H1 (cell line): ENCODE measurements at regions not wholly inside any gene's neighbourhood (a gene's known extent, or its start where the extent isn't known, plus 50 kb on each side); places are given as distances from the start of the nearest gene placed in this dataset.

Experiments used
- CTCF ChIA-PET: fragments of 300-600 bp; sonication (Branson Sonifier 250); formaldehyde crosslinking; loops from one replicate; lab custom pipeline; 2021; ENCODE audit not compliant: partially characterized antibody; lab: Charles Lee
- POLR2A ChIA-PET: fragments of 300-600 bp; sonication (Branson Sonifier 250); formaldehyde crosslinking; loops from one replicate; lab custom pipeline; 2021; ENCODE audit warnings: inconsistent platforms; ENCODE audit not compliant: partially characterized antibody; lab: Charles Lee
- DNase-seq, 2 experiments: peaks; one replicate each; pipeline versions ENCODE4 v3.0.0 to v3.0.0-alpha.2; 2010 to 2022; ENCODE audit warnings: low spot score in 2 of 2, low read depth in 1 of 2, mixed read lengths in 1 of 2
- FAIRE-seq: peaks from 2 replicates; lab custom pipeline; 2011; peaks lifted over from hg19 to GRCh38; lab: Jason Lieb, UNC
- H2AFZ ChIP-seq: 2 replicates; pipeline ENCODE4 v1.8.1; 2012; ENCODE audit warnings: low read length, inconsistent platforms
- H2AK5ac ChIP-seq: 2 replicates; pipeline ENCODE4 v1.6.1; 2013; ENCODE audit warnings: low read depth, low read length
- H2BK120ac ChIP-seq: replicated peaks from 2 replicates; pipeline ENCODE3; 2013; ENCODE audit warnings: low read depth, low read length, inconsistent platforms
- H2BK12ac ChIP-seq: 2 replicates; pipeline ENCODE4 v1.6.1; 2013; ENCODE audit warnings: low read depth, low read length
- H2BK15ac ChIP-seq: 2 replicates; pipeline ENCODE4 v1.6.1; 2013; ENCODE audit warnings: low read length
- H2BK20ac ChIP-seq: 2 replicates; pipeline ENCODE4 v1.6.1; 2013; ENCODE audit warnings: low read length
- H2BK5ac ChIP-seq: 2 replicates; pipeline ENCODE4 v1.6.1; 2013; ENCODE audit warnings: low read depth, low read length
- H3K14ac ChIP-seq: 2 replicates; pipeline ENCODE4 v1.6.1; 2013; ENCODE audit warnings: inconsistent platforms; ENCODE audit not compliant: insufficient read length
- H3K18ac ChIP-seq: 2 replicates; pipeline ENCODE4 v1.6.1; 2013; ENCODE audit warnings: low read length; ENCODE audit errors: extremely low read depth
- H3K23ac ChIP-seq: 2 replicates; pipeline ENCODE4 v1.6.1; 2013; ENCODE audit warnings: inconsistent platforms; ENCODE audit not compliant: insufficient read length
- H3K23me2 ChIP-seq: 2 replicates; pipeline ENCODE4 v1.6.1; 2013; ENCODE audit warnings: low read depth, low read length
- H3K27ac ChIP-seq: 2 replicates; pipeline ENCODE4 v1.6.1; 2011; ENCODE audit warnings: low read depth, low read length, inconsistent platforms
- H3K27me3 ChIP-seq, 4 experiments: replicated peaks in 1 of 4; 1 replicate in 1 of 4; 2 replicates in 3 of 4; pipeline versions ENCODE4 v1.6.1 to v1.8.1; 2011 to 2013; ENCODE audit warnings: low read length in 3 of 4, mild to moderate bottlenecking in 3 of 4, inconsistent platforms in 2 of 4, mixed read lengths in 2 of 4, moderate library complexity in 1 of 4; ENCODE audit not compliant: control insufficient read depth in 3 of 4, insufficient read depth in 3 of 4; ENCODE audit errors: extremely low read depth in 1 of 4
- H3K36me3 ChIP-seq, 4 experiments: 2 replicates each; pipeline versions ENCODE4 v1.6.1 to v1.8.1; 2011 to 2013; ENCODE audit warnings: mild to moderate bottlenecking in 4 of 4, low read length in 3 of 4, moderate library complexity in 2 of 4, control low read depth in 1 of 4, inconsistent platforms in 1 of 4; ENCODE audit not compliant: insufficient read depth in 4 of 4, control insufficient read depth in 2 of 4
- H3K4ac ChIP-seq: replicated peaks from 2 replicates; pipeline ENCODE3; 2013; ENCODE audit warnings: low read length, low read depth, mixed read lengths, inconsistent platforms; ENCODE audit not compliant: insufficient read length
- H3K4me1 ChIP-seq, 4 experiments: replicated peaks in 1 of 4; 1 replicate in 1 of 4; 2 replicates in 3 of 4; pipeline versions ENCODE4 v1.6.1 to v1.8.1; 2011 to 2013; ENCODE audit warnings: low read length in 3 of 4, inconsistent platforms in 2 of 4, mixed read lengths in 1 of 4; ENCODE audit not compliant: insufficient read depth in 4 of 4, control insufficient read depth in 3 of 4
- H3K4me2 ChIP-seq, 2 experiments: 2 replicates each; pipeline versions ENCODE4 v1.6.1 to v1.8.1; 2011 to 2013; ENCODE audit warnings: low read depth in 2 of 2, low read length in 2 of 2, control low read depth in 1 of 2, inconsistent platforms in 1 of 2, mild to moderate bottlenecking in 1 of 2; ENCODE audit not compliant: insufficient read depth in 1 of 2
- H3K4me3 ChIP-seq, 4 experiments: fragments of 200-600, 300-600 bp in 1 of 4; sonication (generic), shearing (Covaris generic), sonication (Bioruptor Twin) in 1 of 4; 2 replicates each; pipeline versions ENCODE4 v1.5.1 to v1.8.1; 2011 to 2016; ENCODE audit warnings: low read length in 4 of 4, low read depth in 3 of 4, control low read depth in 2 of 4, inconsistent platforms in 2 of 4, mild to moderate bottlenecking in 2 of 4, mixed read lengths in 1 of 4, moderate library complexity in 1 of 4; ENCODE audit not compliant: insufficient read depth in 2 of 4; ENCODE audit errors: extremely low read depth in 1 of 4
- H3K56ac ChIP-seq: replicated peaks from 2 replicates; pipeline ENCODE3; 2013; ENCODE audit warnings: low read depth, mild to moderate bottlenecking, mixed read lengths, low read length, inconsistent platforms; ENCODE audit not compliant: insufficient read length
- H3K79me1 ChIP-seq: 2 replicates; pipeline ENCODE4 v1.6.1; 2013; ENCODE audit warnings: low read depth, low read length, control low read depth
- H3K79me2 ChIP-seq, 2 experiments: 2 replicates each; pipeline versions ENCODE4 v1.6.1 to v1.8.1; 2012 to 2013; ENCODE audit warnings: low read length in 2 of 2, mild to moderate bottlenecking in 2 of 2, inconsistent platforms in 1 of 2; ENCODE audit not compliant: insufficient read depth in 2 of 2, control insufficient read depth in 1 of 2
- H3K9ac ChIP-seq, 4 experiments: replicated peaks in 1 of 4; 1 replicate in 1 of 4; 2 replicates in 3 of 4; pipeline versions ENCODE4 v1.6.1 to v1.8.1; 2011 to 2013; ENCODE audit warnings: low read depth in 3 of 4, low read length in 3 of 4, control low read depth in 2 of 4, mild to moderate bottlenecking in 2 of 4, moderate library complexity in 2 of 4, inconsistent platforms in 1 of 4; ENCODE audit errors: extremely low read depth in 1 of 4
- H3K9me3 ChIP-seq, 2 experiments: 2 replicates each; pipeline versions ENCODE4 v1.6.1 to v1.8.1; 2012 to 2013; ENCODE audit warnings: mild to moderate bottlenecking in 2 of 2, moderate library complexity in 2 of 2, control low read depth in 1 of 2, inconsistent platforms in 1 of 2, low read depth in 1 of 2, low read length in 1 of 2, mixed read lengths in 1 of 2; ENCODE audit not compliant: insufficient read depth in 2 of 2
- H4K20me1 ChIP-seq, 2 experiments: replicated peaks in 1 of 2; 2 replicates each; pipeline versions ENCODE3 to v1.8.1; 2011 to 2013; ENCODE audit warnings: inconsistent platforms in 2 of 2, low read length in 2 of 2, mild to moderate bottlenecking in 1 of 2; ENCODE audit not compliant: insufficient read depth in 2 of 2, control insufficient read depth in 1 of 2
- H4K5ac ChIP-seq: 2 replicates; pipeline ENCODE4 v1.6.1; 2013; ENCODE audit warnings: low read length, low read depth, mixed read lengths, inconsistent platforms; ENCODE audit not compliant: insufficient read length
- H4K8ac ChIP-seq: 2 replicates; pipeline ENCODE4 v1.8.0; 2013; ENCODE audit warnings: mild to moderate bottlenecking, moderate library complexity, low read length, inconsistent platforms; ENCODE audit not compliant: insufficient read depth; ENCODE audit errors: extremely low read depth
- H4K91ac ChIP-seq: replicated peaks from 2 replicates; pipeline ENCODE3; 2013; ENCODE audit warnings: low read length, mixed read lengths, inconsistent platforms; ENCODE audit not compliant: insufficient read length
- KDM4A ChIP-seq: IDR thresholded peaks from one replicate; pipeline ENCODE4 v1.7.1; 2012; ENCODE audit warnings: low read depth, mild to moderate bottlenecking, moderate library complexity, low read length, inconsistent platforms; ENCODE audit not compliant: severe bottlenecking
- PHF8 ChIP-seq: fragments of 200-600 bp; sonication (generic); conservative IDR thresholded peaks from 2 replicates; pipeline ENCODE4 v1.7.1; 2012; ENCODE audit warnings: low read depth, mild to moderate bottlenecking, inconsistent platforms, low read length, moderate library complexity
- POLR2A ChIP-seq, 2 experiments: IDR thresholded peaks; 1 replicate in 1 of 2; 2 replicates in 1 of 2; pipeline ENCODE4 v1.6.1; 2011; ENCODE audit warnings: low read depth in 2 of 2, low read length in 2 of 2, mild to moderate bottlenecking in 2 of 2; ENCODE audit errors: control extremely low read depth in 1 of 2
- SAP30 ChIP-seq: fragments of 300-600 bp; sonication (generic); IDR thresholded peaks from 2 replicates; pipeline ENCODE4 v1.7.1; 2012; ENCODE audit warnings: low read length, moderate library complexity, mild to moderate bottlenecking, inconsistent platforms; ENCODE audit not compliant: insufficient read depth, insufficient replicate concordance
- TEAD4 ChIP-seq: IDR thresholded peaks from 2 replicates; pipeline ENCODE4 v1.6.1; 2012; ENCODE audit warnings: low read depth, low read length, inconsistent platforms, mixed read lengths
- ZNF274 ChIP-seq: IDR thresholded peaks from 2 replicates; pipeline ENCODE4 v1.7.0; 2012; ENCODE audit warnings: low read length, borderline replicate concordance; ENCODE audit errors: extremely low read depth
- WGBS, 2 experiments: shearing (Covaris generic) in 1 of 2; methylation state at CpG; one replicate each; pipeline versions ENCODE4 v1.1.6 to v1.1.7; 2013 to 2015; ENCODE audit warnings: low lambda C conversion rate in 2 of 2, mixed read lengths in 2 of 2, inconsistent platforms in 1 of 2, low coverage in 1 of 2, missing lambda C conversion rate in 1 of 2; ENCODE audit not compliant: insufficient replicate concordance in 2 of 2, insufficient coverage in 1 of 2, insufficient read length in 1 of 2; ENCODE audit errors: extremely low coverage in 1 of 2, missing lambda C conversion rate in 1 of 2; 5-methylcytosine and 5-hydroxymethylcytosine counted together

- 0 out of 2 replicates have a peak overlapping the region, but pooled peaks have one; percentile 7 for H2AFZ ChIP-seq
- no peaks in the 10 kb centered on the region for H4K20me1 ChIP-seq
- 83% methylated on average over 5 of the region's 5 CpGs; no CpG with 5 or more reads in 1 of the 2 experiments for WGBS, 2 experiments
- H3K36me3 ChIP-seq: no peaks in the 10 kb centered on the region
- no peak overlapping the region for H3K4ac ChIP-seq
- no peaks in the 10 kb centered on the region for H3K79me2 ChIP-seq
- no peaks in the 10 kb centered on the region; a peak in 2 of 4 replicates for H3K9me3 ChIP-seq
- H3K27ac ChIP-seq: no peak overlapping the region
- H3K79me1 ChIP-seq: no peaks in the 10 kb centered on the region
- no peak overlapping the region for H2AK5ac ChIP-seq
- no peak overlapping the region for H2BK5ac ChIP-seq
- no peak overlapping the region for H4K5ac ChIP-seq
- no peak overlapping the region for H3K18ac ChIP-seq
- H3K14ac ChIP-seq: no peak overlapping the region
- no peak overlapping the region for H4K8ac ChIP-seq
- no peaks in the 10 kb centered on the region; a peak in 1 of 7 replicates for H3K27me3 ChIP-seq
- ChIA-PET POLR2A (no interaction called here), CTCF (interaction anchor here (0.8 to 1.4 kb wide), 6 partner anchors 9 to 89 kb away, joined by 3 to 5 read pairs (median 3); no protein-coding TSS in a partner anchor)
- no peak overlapping the region for H3K56ac ChIP-seq
- no peak overlapping the region for H2BK20ac ChIP-seq
- no peak for FAIRE-seq
- H2BK12ac ChIP-seq: no peak overlapping the region
- H4K91ac ChIP-seq: no peak overlapping the region
- no peak overlapping the region for H3K4me3 ChIP-seq
- TF ChIP-seq KDM4A (no peak), ZNF274 (no peak), SAP30 (no peak), PHF8 (no peak), TEAD4 (no peak), POLR2A (IDR thresholded peaks at IDR 0.05; ENCODE audit: control extremely low read depth in 1 of 2, low read depth in 2 of 2, low read length in 2 of 2) (no peak)
- TF ChIP-seq, all 59 proteins: peak for 0
- Histone ChIP-seq H3K23me2 (no peaks in the 10 kb centered on the region), H2BK15ac (no peak overlapping the region), H3K4me2 (no peak overlapping the region), H3K4me1 (peaks cover 0 to 4% (median under 1%) of the 10 kb centered on the region in 4 experiments; a peak in 2 of 7 replicates), H3K9ac (no peak overlapping the region), H2BK120ac (no peak overlapping the region), H3K23ac (no peak overlapping the region)
- no peak for DNase-seq
Observed at GRCh38 chr9:85421641-85422040, 320.1 kb downstream of the AGTPBP1 start.
